Keratinocyte (primary cell): ENCODE measurements at regions not wholly inside any gene's neighbourhood (a gene's known extent, or its start where the extent isn't known, plus 50 kb on each side); places are given as distances from the start of the nearest gene placed in this dataset.

ENCODE experiments used
- DNase-seq: peaks from one replicate; pipeline ENCODE4 v3.0.0-alpha.2; 2011; ENCODE audit warnings: low read depth, missing footprints, low spot score
- FAIRE-seq: peaks from 2 replicates; lab custom pipeline; 2011; peaks lifted over from hg19 to GRCh38; lab: Jason Lieb, UNC
- H2AFZ ChIP-seq: 2 replicates; pipeline ENCODE4 v1.6.0; 2012; ENCODE audit warnings: low read length, control low read depth, inconsistent platforms; ENCODE audit not compliant: control insufficient read depth
- H3K27ac ChIP-seq: 2 replicates; pipeline ENCODE4 v1.5.1; 2011; ENCODE audit warnings: low read length; ENCODE audit not compliant: control insufficient read depth, insufficient read depth
- H3K27me3 ChIP-seq: 3 replicates; pipeline ENCODE4 v1.6.0; 2011; ENCODE audit warnings: low read length; ENCODE audit not compliant: control insufficient read depth, insufficient read depth; ENCODE audit errors: extremely low read depth
- H3K36me3 ChIP-seq, 2 experiments: 2 replicates in 1 of 2; 3 replicates in 1 of 2; pipeline ENCODE4 v1.5.1; 2011; ENCODE audit warnings: low read length in 2 of 2, mild to moderate bottlenecking in 1 of 2; ENCODE audit not compliant: control insufficient read depth in 2 of 2, insufficient read depth in 2 of 2; ENCODE audit errors: extremely low read depth in 1 of 2
- H3K4me1 ChIP-seq: 3 replicates; pipeline ENCODE4 v1.5.1; 2011; ENCODE audit warnings: low read length; ENCODE audit not compliant: control insufficient read depth, insufficient read depth; ENCODE audit errors: extremely low read depth
- H3K4me2 ChIP-seq: 3 replicates; pipeline ENCODE4 v1.6.0; 2011; ENCODE audit warnings: low read depth, low read length; ENCODE audit not compliant: control insufficient read depth, insufficient read depth; ENCODE audit errors: extremely low read depth
- H3K4me3 ChIP-seq, 3 experiments: fragments of 200-600 bp in 1 of 3; sonication (generic) in 1 of 3; 2 replicates in 2 of 3; 3 replicates in 1 of 3; pipeline ENCODE4 v1.5.1; 2011 to 2016; ENCODE audit warnings: low read length in 3 of 3, mild to moderate bottlenecking in 3 of 3, control low read depth in 2 of 3, inconsistent platforms in 1 of 3, low read depth in 1 of 3, mixed read lengths in 1 of 3, mixed run types in 1 of 3, moderate library complexity in 1 of 3; ENCODE audit not compliant: control insufficient read depth in 2 of 3, insufficient read depth in 2 of 3; ENCODE audit errors: extremely low read depth in 1 of 3
- H3K79me2 ChIP-seq: 2 replicates; pipeline ENCODE4 v1.6.0; 2012; ENCODE audit warnings: low read length; ENCODE audit not compliant: control insufficient read depth, insufficient read depth
- H3K9ac ChIP-seq: 3 replicates; pipeline ENCODE4 v1.6.0; 2011; ENCODE audit warnings: low read length; ENCODE audit not compliant: control insufficient read depth, insufficient read depth; ENCODE audit errors: extremely low read depth
- H3K9me1 ChIP-seq: 3 replicates; pipeline ENCODE4 v1.6.0; 2011; ENCODE audit warnings: low read length; ENCODE audit not compliant: control insufficient read depth, insufficient read depth; ENCODE audit errors: extremely low read depth
- H3K9me3 ChIP-seq: 2 replicates; pipeline ENCODE4 v1.5.1; 2012; ENCODE audit warnings: low read depth, low read length; ENCODE audit not compliant: control insufficient read depth
- H4K20me1 ChIP-seq: 3 replicates; pipeline ENCODE4 v1.6.0; 2011; ENCODE audit warnings: low read length; ENCODE audit not compliant: control insufficient read depth, insufficient read depth; ENCODE audit errors: extremely low read depth
- CTCF ChIP-seq, 3 experiments: IDR thresholded peaks in 1 of 3; conservative IDR thresholded peaks in 1 of 3; optimal IDR thresholded peaks in 1 of 3; 2 replicates in 2 of 3; 3 replicates in 1 of 3; pipeline versions ENCODE3 to v1.5.1; 2011; ENCODE audit warnings: low read length in 3 of 3, mild to moderate bottlenecking in 3 of 3, moderate library complexity in 2 of 3, control low read depth in 1 of 3, inconsistent platforms in 1 of 3; ENCODE audit not compliant: insufficient read depth in 2 of 3; ENCODE audit errors: extremely low read depth in 1 of 3
- EZH2 ChIP-seq: IDR thresholded peaks from one replicate; pipeline ENCODE4 v1.6.1; 2012; ENCODE audit warnings: inconsistent platforms, mild to moderate bottlenecking, low read length, moderate library complexity
- dilution Hi-C: fragments of 300-500 bp; cut with MboI; formaldehyde crosslinking; loops from one replicate; pipeline ENCODE4 v1.7.0; 2020; ENCODE audit warnings: low sequenced_read_pairs; ENCODE audit not compliant: extremely low pct_ligation_motif_present

- no peak for TF ChIP-seq EZH2
- TF ChIP-seq CTCF (optimal IDR thresholded peaks at IDR 0.05 in 1 of 3, IDR thresholded peaks at IDR 0.05 in 1 of 3, conservative IDR thresholded peaks at IDR 0.05 in 1 of 3; ENCODE audit: extremely low read depth in 1 of 3, insufficient read depth in 2 of 3, low read length in 3 of 3): no peak
- Histone ChIP-seq H3K27me3 (no peaks in the 10 kb centered on the region), H2AFZ (no peak overlapping the region), H3K79me2 (no peaks in the 10 kb centered on the region), H3K9ac (no peak overlapping the region), H3K9me1 (no peaks in the 10 kb centered on the region), H4K20me1 (no peaks in the 10 kb centered on the region), H3K36me3 (no peaks in the 10 kb centered on the region), H3K27ac (no peak overlapping the region), H3K4me3 (no peak overlapping the region), H3K9me3 (no peaks in the 10 kb centered on the region), H3K4me1 (no peaks in the 10 kb centered on the region), H3K4me2 (no peak overlapping the region)
- DNase-seq (no peak), FAIRE-seq (no peak)
- dilution Hi-C loops: no loop called here
Measured at GRCh38 chr9:74125941-74126340, 371.2 kb upstream of the RORB start.

GRCh38 chr9:74132986-74133385 lies 364.1 kb upstream of the RORB start:
- no peak for TF ChIP-seq EZH2
- H2AFZ ChIP-seq: no peak overlapping the region
- H4K20me1 ChIP-seq: no peaks in the 10 kb centered on the region
- H3K27ac ChIP-seq: no peak overlapping the region
- H3K9ac ChIP-seq: no peak overlapping the region
- no peaks in the 10 kb centered on the region for H3K9me3 ChIP-seq
- no peaks in the 10 kb centered on the region for H3K4me1 ChIP-seq
- no peaks in the 10 kb centered on the region for H3K9me1 ChIP-seq
- H3K4me2 ChIP-seq: no peak overlapping the region
- no peak overlapping the region for H3K4me3 ChIP-seq
- DNase-seq (no peak), FAIRE-seq (no peak)
- dilution Hi-C loops: no loop called here
- no peaks in the 10 kb centered on the region for H3K36me3 ChIP-seq
- no peaks in the 10 kb centered on the region for H3K79me2 ChIP-seq
- H3K27me3 ChIP-seq: no peaks in the 10 kb centered on the region

- no peaks in the 10 kb centered on the region for H3K4me1 ChIP-seq
- H3K36me3 ChIP-seq: no peaks in the 10 kb centered on the region
- TF ChIP-seq CTCF (optimal IDR thresholded peaks at IDR 0.05 in 1 of 3, IDR thresholded peaks at IDR 0.05 in 1 of 3, conservative IDR thresholded peaks at IDR 0.05 in 1 of 3; ENCODE audit: extremely low read depth in 1 of 3, insufficient read depth in 2 of 3, low read length in 3 of 3) (no peak), EZH2 (no peak)
- no peaks in the 10 kb centered on the region for H3K27me3 ChIP-seq
- H4K20me1 ChIP-seq: no peaks in the 10 kb centered on the region
- no peak overlapping the region for H3K27ac ChIP-seq
- no peak overlapping the region for H2AFZ ChIP-seq
- dilution Hi-C loops: no loop called here
- no peak overlapping the region for H3K9ac ChIP-seq
- H3K9me3 ChIP-seq: no peaks in the 10 kb centered on the region
- no peak for FAIRE-seq
- no peaks in the 10 kb centered on the region for H3K9me1 ChIP-seq
- H3K79me2 ChIP-seq: no peaks in the 10 kb centered on the region
- DNase-seq: no peak
- H3K4me3 ChIP-seq: no peak overlapping the region
- H3K4me2 ChIP-seq: no peak overlapping the region
Measured at GRCh38 chr9:74133921-74134320, 363.2 kb upstream of the RORB start.
